ENCODE measurements at regions not wholly inside any gene's neighbourhood (a gene's known extent, or its start where the extent isn't known, plus 50 kb on each side); places are given as distances from the start of the nearest gene placed in this dataset.

DNA sequence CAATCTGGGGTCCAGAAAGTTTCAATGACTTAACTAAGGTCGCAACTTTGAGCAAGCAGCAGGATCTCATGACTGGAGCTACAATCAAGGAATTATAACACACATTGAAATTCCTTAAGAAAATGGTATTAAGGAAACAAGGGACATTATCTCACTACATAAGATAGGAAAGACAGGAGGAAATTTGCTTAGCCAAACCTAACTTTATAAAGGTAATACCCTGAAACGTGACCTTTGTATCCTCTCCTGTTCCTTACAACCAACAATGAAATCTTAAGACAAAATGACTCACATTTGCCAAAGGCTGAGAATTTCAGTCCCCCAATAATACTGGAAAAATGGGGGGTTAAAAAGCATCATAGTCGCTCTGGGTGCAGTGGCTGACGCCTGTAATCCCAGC lies 218.9 kb upstream of the LYZL1 start:
- H3K9me3 Mint-ChIP-seq (ENCODE audit: low read depth): peaks cover 5% of the 10 kb centered on the region
- peaks cover 1% of the 10 kb centered on the region for H3K36me3 Mint-ChIP-seq (ENCODE audit: insufficient read depth)
- no peaks in the 10 kb centered on the region for H3K27me3 Mint-ChIP-seq
- DNase-seq (ENCODE audit: low spot score, unreplicated experiment): no peak
- peak overlapping the region; percentile 89 for H3K27ac Mint-ChIP-seq
- TF ChIP-seq, protein P1, sequence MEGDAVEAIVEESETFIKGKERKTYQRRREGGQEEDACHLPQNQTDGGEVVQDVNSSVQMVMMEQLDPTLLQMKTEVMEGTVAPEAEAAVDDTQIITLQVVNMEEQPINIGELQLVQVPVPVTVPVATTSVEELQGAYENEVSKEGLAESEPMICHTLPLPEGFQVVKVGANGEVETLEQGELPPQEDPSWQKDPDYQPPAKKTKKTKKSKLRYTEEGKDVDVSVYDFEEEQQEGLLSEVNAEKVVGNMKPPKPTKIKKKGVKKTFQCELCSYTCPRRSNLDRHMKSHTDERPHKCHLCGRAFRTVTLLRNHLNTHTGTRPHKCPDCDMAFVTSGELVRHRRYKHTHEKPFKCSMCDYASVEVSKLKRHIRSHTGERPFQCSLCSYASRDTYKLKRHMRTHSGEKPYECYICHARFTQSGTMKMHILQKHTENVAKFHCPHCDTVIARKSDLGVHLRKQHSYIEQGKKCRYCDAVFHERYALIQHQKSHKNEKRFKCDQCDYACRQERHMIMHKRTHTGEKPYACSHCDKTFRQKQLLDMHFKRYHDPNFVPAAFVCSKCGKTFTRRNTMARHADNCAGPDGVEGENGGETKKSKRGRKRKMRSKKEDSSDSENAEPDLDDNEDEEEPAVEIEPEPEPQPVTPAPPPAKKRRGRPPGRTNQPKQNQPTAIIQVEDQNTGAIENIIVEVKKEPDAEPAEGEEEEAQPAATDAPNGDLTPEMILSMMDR (IDR thresholded peaks at IDR 0.05; ENCODE audit: unreplicated experiment): no peak
- no peak overlapping the region for H3K4me3 Mint-ChIP-seq (ENCODE audit: low read depth)
- peaks cover 43% of the 10 kb centered on the region for H3K4me1 Mint-ChIP-seq (ENCODE audit: low read depth)

DNA sequence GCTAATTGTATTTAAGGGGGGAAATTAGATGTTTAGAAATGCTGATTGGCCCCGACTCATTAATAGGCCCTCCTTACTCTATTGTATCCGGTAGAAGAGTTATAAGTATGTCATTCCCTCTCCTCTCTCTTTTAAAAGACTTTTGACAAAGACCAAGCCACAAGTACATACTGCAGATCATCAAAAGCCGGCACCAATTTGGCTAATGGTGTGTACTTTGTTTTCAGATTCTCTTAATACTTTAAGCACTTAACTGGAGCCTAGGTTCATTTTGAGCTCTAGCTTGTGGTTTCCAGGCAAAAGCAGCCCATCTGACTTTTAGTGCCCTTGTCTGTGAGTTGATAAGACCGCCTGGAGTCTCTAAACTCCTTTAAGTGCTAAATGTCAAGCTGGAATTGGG lies 210.0 kb upstream of the LYZL1 start:
- TF ChIP-seq, protein P1 (IDR thresholded peaks at IDR 0.05; ENCODE audit: unreplicated experiment): peak; percentile 19
- no peaks in the 10 kb centered on the region for H3K9me3 Mint-ChIP-seq (ENCODE audit: low read depth)
- peak overlapping the region; percentile 8 for H3K27ac Mint-ChIP-seq
- DNase-seq (ENCODE audit: low spot score, unreplicated experiment): no peak
- H3K4me1 Mint-ChIP-seq (ENCODE audit: low read depth): peaks cover 8% of the 10 kb centered on the region
- no peaks in the 10 kb centered on the region for H3K27me3 Mint-ChIP-seq
- no peaks in the 10 kb centered on the region for H3K36me3 Mint-ChIP-seq (ENCODE audit: insufficient read depth)
- no peak overlapping the region for H3K4me3 Mint-ChIP-seq (ENCODE audit: low read depth)

DNA sequence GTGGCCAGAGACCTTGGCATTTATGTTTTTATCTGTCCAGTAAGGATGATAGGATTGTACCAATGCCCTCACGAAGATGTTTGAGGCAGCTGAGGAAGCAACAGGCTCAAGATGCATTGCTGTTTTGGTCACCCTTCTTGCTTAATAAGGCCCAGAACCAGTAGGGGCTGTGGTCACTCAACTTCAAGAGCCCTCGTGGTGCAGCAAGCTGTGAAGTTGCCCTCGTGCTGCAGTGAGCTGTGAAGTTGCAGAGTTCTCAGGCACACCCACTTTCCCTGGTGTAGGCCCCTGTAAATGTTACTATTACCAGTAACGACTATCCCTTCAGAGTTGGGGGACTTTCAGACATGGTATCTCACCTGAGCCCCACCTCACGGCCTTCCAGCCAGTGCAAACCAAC lies 207.6 kb upstream of the LYZL1 start:
- no peak for DNase-seq (ENCODE audit: low spot score, unreplicated experiment)
- H3K4me1 Mint-ChIP-seq (ENCODE audit: low read depth): peaks cover 8% of the 10 kb centered on the region
- no peaks in the 10 kb centered on the region for H3K27me3 Mint-ChIP-seq
- H3K36me3 Mint-ChIP-seq (ENCODE audit: insufficient read depth): no peaks in the 10 kb centered on the region
- no peak overlapping the region for H3K27ac Mint-ChIP-seq
- no peaks in the 10 kb centered on the region for H3K9me3 Mint-ChIP-seq (ENCODE audit: low read depth)
- TF ChIP-seq, protein P1 (IDR thresholded peaks at IDR 0.05; ENCODE audit: unreplicated experiment): no peak
- H3K4me3 Mint-ChIP-seq (ENCODE audit: low read depth): no peak overlapping the region

DNA sequence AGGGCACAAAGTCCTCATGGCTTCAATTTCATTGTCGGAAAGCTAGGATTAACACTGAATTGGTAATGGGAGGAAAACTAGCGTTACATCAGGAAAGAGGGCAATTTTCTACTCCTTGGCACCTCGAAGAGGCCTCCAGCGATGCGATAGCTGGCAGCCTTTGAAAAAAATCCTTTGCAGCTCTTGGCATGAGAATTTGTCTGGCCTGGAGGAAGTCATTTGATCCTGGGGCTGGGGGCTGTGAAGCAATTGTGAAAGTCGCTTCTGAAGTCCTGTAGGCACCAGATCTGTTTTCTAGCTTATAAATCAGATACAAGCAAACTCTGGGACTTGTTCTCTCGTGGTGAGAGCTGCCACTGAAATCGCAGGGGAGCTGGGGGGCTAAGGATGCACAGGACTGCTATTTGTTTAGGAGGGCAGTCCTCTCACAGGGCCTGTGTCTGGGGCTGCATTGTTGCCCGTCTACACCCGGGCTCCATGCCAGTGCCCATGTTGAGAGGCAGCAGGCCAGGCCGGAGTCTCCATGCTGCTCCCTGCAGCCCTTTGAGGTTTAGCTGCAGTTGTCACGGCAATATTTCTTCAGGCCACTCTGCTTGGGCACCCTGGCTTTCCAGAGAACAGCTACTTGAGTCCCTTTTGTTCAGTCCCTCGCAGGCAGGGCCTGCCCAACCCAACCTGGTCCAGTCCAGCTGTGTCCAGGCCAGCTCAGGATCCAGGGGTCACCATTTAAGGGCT lies 206.8 kb upstream of the LYZL1 start:
- no peaks in the 10 kb centered on the region for H3K27me3 Mint-ChIP-seq
- TF ChIP-seq, protein P1 (IDR thresholded peaks at IDR 0.05; ENCODE audit: unreplicated experiment): no peak
- no peaks in the 10 kb centered on the region for H3K9me3 Mint-ChIP-seq (ENCODE audit: low read depth)
- no peak for DNase-seq (ENCODE audit: low spot score, unreplicated experiment)
- H3K36me3 Mint-ChIP-seq (ENCODE audit: insufficient read depth): no peaks in the 10 kb centered on the region
- peak overlapping the region; percentile 20 for H3K27ac Mint-ChIP-seq
- H3K4me1 Mint-ChIP-seq (ENCODE audit: low read depth): peaks cover 8% of the 10 kb centered on the region
- no peak overlapping the region for H3K4me3 Mint-ChIP-seq (ENCODE audit: low read depth)

DNA sequence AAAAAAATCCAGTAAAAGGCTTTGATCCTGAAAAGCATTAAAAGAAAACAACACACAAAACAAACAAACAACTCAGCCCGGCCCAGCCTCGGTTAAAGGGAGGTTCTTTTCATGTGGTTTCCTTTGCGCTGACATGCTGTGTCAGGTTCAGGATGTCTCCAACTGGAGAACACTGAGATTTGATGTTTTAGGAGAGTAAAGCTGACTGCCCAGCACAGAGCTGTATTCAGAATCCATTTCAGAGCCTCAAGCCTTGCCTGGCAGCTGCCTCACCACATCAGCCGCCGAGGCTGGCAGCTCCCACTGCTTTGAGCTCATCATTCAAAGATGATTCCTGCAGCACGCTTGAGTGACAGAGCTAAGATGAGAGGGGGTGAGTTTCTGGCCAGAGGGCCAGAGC lies 205.8 kb upstream of the LYZL1 start:
- no peaks in the 10 kb centered on the region for H3K36me3 Mint-ChIP-seq (ENCODE audit: insufficient read depth)
- peak overlapping the region; percentile 50 for H3K27ac Mint-ChIP-seq
- TF ChIP-seq, protein P1 (IDR thresholded peaks at IDR 0.05; ENCODE audit: unreplicated experiment): no peak
- peaks cover 10% of the 10 kb centered on the region for H3K4me1 Mint-ChIP-seq (ENCODE audit: low read depth)
- H3K27me3 Mint-ChIP-seq: no peaks in the 10 kb centered on the region
- no peak overlapping the region for H3K4me3 Mint-ChIP-seq (ENCODE audit: low read depth)
- DNase-seq (ENCODE audit: low spot score, unreplicated experiment): no peak
- H3K9me3 Mint-ChIP-seq (ENCODE audit: low read depth): no peaks in the 10 kb centered on the region

All from progenitor cell of endocrine pancreas (in vitro differentiated cells).